Activated CD8-positive, alpha-beta memory T cell treated with anti-CD3 and anti-CD28 coated beads, Interleukin-2, amount 50 U/mL, for 1 hour (primary cell): ENCODE measurements at regions not wholly inside any gene's neighbourhood (a gene's known extent, or its start where the extent isn't known, plus 50 kb on each side); places are given as distances from the start of the nearest gene placed in this dataset.

Experiments
- DNase-seq: peaks from one replicate; pipeline ENCODE4 v3.0.0-alpha.2; 2020; ENCODE audit errors: extremely low read depth

DNA sequence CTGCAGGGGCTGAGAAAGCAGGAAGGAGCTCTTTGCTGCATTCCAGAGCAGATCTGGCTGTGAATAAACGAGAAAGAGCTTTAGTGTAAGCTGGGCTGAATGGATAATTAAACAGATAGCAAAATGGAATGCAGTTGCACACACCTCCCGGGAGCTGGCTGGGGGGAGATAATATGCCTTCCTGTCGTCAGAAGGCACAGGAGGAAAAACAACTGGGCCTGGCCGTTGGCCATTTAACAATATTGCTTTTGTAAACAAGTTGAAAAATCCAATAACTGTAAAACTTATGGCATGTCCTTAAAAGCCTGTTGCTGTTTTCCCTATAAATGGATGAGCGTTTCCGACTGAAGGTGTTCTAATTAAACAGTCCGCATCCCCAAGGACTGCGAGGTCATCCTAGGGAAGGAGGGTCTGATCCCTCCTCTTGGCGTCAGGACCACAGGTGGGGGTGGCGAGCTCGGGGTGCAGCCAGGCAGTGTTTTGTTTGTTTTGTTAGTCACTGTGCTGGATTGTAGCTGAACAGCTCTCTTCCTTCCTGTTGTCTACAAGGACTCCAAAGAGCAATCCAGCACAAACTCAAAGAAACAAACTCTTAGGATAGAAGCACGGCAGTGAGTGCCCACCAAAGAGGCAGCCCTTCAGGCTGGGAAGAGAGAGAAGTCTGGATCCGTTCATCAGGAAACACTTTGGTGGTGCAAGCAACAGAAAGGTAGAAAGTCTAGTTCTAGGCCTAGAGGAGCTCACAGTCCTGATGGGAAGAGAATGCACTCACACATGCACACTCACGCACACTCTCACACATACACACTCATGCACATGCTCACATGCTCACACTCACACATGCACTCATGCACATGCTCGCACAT lies 133.4 kb upstream of the SMAD3 start:
- no peak for DNase-seq

DNA sequence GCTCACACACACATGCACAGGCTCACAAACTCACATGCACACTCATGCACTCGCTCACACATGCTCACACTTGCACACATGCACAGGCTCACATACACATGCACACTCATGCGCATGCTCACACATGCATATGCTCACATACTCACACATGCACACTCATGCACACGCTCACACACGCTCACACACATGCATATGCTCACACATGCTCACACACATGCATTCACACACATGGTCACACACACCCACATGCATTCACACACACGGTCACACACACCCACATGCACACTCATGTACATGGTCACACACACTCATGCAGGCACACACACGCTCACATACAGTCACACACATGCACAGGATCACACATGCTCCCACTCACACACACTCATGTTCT lies 132.8 kb upstream of the SMAD3 start:
- no peak for DNase-seq

DNA sequence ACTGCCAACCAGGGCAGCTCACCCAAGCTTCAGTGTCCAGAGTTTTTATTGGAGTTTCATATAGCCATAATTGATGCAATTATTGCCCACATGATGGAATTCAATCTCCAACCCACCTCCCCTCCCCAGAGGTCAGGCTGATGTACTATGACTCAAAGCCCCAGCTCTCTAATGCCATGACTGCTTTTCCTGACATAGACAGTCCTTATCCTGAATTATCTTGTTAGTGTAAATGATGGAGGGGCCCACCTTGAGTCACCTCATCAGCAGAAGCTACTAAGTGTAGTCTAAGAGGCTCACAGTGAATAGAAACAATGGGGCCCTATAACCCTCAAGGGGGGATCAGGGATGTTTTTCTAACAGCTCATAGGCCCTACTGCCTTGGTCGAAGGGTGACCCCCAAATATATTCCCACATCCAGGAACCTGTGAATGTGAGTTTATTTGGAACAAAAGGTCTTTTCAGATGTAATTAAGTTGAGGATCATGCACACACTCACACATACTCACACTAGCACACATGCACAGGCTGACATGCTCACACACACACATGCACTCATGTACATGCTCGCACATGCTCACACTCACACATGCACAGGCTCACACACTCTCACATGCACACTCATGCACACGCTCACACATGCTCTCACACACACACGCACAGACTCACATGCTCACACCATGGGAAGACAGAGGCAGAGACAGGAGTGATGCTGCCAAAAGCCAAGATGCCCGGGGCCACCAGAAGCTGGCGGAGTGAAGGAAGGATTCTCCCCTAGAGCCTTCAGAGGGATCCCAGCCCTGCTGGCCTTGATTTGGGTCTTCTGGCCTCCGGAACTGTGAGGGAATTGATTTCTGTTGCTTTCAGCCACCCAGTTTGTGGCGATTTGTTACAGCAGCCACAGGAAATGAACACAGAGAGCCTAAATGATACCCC lies 131.2 kb upstream of the SMAD3 start:
- no peak for DNase-seq

DNA sequence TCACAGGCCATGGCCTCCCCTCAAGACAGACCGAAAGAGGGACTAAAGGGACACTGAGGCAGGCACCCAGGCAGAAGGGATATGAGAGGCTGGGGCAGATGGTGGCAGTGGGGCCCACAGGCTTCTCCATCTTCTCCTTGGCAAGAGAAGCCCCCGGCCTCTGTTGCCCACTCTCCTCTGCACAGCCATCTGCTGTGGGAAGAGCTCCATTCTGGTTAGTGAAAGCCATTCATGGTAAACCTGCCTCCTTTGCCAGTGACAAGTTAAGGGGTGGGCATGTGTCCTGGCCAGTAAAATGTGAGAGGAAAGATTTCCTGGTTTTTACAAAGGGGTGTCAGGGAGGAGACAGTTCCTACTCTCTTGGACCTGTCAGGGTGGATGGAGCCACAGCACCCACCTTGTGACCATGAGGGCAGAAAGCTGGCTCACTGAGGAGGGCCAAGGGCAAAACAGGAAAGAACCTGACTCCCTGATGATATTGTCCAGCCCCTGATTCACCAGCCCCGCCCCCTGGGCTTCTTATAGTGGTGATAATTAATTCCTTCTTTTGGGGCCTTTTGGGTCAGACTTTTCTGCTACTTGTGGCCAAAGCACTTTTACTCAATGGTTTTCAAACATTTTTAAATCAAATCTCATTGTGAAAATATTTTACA lies 130.4 kb upstream of the SMAD3 start:
- DNase-seq = no peak

DNA sequence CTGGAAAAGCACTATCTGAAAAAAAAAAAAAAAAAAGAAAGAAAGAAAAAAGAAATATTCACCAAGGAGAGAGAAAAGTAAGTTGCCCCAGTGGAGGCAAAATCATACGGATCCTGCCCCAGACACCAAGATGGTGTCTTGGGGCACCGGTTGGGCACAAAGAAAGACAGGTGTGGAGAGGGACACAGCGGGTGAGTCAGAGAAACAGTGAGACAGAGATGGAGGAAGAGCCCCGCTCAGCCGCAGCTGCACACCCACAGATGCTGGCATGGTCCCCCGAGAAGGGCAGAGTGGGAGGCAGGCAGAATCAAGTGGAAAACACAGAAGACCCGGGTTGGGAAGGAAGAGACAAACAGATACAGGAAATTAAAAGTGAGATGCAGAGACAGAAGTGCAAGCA lies 129.7 kb upstream of the SMAD3 start:
- DNase-seq = no peak

DNA sequence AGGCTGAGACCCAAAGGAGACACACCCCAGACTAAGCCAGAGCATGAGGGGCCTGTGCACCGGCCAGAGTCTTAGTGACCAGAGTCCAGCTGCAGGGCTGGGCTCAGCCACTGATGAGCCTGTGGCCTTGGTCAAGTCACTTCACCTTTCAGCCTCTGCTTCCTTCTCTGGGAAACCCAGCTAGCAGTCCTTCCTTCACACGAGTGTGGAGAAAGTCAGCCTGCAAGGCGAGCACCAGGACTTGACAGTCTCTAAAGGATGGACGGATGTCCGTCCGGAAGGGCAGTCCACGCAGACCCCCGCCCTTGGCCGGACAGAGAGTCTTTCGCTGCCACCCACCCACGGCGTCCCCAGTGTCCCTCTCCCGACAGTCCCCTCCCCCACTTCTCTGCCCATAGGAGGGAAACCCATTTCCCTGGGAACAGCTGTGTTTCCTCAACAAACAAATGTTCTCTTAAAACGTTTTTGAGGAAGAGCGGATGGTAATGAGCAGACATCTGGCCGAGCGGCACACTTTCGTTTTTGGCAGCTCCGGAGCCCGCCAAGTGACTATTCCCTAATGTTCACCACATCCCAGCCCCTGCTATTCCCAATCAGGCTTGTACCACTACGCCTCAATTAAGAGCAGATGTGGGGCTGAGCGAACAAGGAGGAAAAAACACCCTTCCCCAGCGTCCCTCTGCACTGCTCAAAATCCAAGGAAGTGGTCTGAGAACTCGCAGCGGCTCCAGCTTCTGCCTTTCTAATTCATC lies 129.1 kb upstream of the SMAD3 start:
- no peak for DNase-seq

DNA sequence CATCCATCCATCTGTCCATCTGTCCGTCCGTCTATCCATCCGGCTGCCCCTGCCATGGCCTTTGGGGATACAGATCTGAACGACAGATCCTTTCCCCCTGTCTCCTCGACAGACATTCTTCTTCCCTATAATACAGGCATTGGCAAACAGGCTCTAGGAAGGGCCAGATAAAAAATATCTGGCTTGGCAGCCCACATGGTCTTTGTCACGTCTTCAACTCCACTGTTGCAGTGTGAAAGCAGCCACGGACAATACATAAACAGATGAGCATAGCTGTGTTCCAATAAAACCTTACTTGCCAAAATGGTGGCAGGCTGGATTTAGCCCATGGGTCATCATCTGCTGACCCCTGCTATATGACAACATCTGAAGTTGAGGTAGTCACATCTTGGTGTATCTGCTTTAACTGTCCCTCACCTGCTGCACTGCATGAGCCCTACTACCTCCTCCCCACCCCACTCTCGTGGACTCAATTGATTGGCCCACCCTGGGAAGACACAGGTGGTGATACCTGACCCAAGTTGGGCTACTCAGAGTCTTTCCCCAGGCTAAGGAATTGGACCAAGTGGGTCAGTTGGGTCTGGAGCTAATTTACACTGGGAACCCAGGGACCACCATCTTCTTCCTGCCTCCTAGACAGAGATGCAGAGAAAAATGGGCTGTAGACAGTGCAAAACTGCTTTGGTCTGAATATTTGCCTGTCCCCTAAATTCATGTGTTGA lies 128.4 kb upstream of the SMAD3 start:
- no peak for DNase-seq

DNA sequence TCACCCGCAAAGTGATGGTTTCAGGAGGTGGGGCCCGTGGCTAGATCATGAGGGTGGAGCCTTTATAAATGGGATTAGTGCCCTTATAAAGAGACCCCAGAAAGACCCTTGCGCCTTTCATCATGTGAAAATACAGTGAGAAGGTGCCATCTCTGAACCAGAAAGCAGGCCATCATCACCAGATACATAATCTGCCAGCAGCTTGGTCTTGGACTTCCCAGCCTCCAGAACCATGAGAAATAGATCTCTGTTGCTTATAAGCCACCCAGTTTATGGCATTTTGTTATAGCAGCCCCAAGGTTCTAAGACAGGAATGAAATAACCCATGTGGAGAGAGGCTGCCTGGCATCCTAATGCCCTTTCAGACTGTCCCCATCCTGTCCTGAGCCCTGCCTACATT lies 127.8 kb upstream of the SMAD3 start:
- no peak for DNase-seq

DNA sequence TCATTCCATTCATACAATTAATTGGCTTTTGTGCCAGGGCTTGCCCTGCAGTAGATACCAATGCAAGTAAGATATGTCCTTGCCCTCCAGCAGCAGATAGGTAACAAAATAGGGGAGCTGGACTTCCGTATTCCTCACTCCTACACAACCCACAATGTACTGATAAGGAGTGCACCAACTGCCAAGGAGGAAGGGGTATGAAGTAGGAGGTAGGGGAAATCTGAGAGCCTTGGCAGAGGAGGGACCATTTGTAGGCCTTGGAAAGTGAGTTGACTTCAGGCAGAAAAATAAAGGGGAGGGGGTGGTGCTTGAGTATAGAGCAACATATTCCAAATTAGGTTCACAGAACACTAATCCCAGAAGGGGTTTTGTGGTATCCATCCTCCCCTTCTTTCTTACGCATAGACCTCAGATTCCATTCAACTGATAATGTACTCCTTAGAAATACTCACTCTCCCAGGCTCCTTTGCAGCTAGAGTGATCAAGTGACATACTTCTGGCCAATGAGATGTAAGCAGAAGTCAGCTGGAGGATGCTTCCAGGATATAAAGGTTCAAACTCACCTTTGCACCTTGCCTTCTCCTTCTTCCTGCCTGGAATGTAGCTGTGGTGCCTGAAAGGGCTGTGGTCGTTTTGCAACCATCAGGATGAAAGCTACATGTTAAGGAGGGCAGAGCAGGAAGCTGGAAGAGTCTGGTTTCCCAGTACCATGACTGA lies 127.1 kb upstream of the SMAD3 start:
- DNase-seq = no peak

DNA sequence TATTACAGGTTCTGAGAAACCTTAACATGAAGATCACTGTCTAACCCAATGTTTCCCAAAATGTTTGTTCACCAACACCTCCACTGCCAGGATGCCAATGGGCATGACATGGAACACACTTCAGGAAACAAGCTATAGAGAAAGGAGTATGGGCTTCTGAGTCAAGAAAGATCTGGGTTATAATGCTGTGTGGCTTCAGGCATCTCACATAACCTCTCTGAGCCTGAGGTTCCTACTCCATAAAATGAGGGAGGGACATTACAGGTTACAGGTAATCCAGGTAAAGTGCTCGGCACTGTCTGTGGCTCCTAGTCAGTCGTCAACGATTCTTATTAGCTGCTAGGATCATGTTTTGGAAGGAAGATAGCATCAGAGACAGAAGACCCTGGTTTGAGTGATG lies 126.4 kb upstream of the SMAD3 start:
- no peak for DNase-seq

DNA sequence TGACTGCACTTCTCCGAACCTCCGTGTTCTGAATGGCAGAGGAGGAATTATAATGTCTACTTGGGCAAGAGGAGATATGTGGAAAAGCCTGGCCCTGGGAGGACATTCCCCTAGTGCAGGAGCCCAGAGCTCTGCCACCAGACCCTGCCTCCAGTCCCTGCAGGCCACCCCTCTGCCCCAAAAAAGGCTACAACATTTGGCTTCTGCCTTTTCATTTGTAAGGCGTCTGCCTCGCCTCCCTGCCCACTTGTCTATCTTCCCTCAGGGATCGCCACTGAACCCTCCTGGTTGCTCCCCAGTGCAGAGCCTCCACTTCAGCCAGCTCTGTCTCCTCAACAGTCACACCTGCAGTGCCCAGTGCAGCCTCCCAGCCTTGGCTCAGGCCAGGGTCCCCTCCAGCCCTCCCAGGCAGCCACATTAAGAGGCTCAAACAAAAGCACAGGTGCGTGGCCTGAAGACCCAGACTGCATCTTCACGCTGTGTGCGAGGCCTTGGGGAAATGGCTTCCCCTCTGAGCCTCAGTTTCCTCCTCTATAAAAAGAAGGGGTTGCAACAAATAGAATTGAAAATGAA lies 125.9 kb upstream of the SMAD3 start:
- DNase-seq = no peak

DNA sequence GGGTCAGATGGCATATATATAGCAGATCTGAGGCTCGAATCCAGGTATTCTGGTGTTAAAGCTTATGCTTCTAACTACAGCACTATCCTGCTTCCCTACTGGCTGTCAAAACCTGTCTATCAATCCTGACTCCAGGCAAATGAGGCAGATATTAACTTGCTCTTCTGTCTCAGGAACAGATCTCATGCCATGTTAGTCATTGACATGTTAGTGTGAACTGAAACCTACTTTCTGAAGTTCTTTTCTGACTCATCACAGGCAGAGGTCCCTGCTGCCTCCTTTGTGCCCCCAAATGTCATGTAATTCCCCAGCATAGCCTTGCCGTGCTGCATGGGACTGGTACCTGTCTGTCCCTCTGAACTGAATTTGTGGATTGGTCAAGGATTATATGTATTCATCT lies 125.0 kb upstream of the SMAD3 start:
- DNase-seq = no peak

DNA sequence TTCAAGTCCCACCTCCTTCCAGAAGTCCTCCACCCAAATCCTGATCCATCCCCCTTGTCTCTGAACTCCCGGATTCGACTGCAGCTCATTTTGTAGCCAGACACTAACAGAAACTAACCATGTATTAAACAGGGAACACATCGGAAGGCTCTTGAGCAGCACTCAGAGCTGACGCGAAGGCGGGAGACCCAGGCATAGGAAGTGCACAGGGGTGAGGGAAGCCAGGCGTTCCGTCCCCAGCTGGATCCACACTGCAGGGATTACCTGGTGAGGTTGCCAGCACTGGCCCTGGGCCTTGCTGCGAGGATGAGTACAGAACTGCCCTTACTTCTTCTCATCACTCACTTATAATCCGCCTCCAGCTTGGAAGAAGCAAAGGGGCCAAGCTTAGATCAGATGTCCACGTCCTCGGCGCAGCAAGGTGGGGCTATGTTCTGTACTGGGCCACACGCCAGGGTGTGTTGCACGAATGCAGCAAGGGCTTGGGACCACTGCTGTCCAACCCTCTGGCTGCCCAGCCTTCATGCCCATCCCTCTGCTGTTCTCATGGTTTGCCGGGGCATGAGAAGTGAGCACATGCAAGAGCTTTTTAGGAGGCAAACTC lies 124.2 kb upstream of the SMAD3 start:
- DNase-seq = no peak

DNA sequence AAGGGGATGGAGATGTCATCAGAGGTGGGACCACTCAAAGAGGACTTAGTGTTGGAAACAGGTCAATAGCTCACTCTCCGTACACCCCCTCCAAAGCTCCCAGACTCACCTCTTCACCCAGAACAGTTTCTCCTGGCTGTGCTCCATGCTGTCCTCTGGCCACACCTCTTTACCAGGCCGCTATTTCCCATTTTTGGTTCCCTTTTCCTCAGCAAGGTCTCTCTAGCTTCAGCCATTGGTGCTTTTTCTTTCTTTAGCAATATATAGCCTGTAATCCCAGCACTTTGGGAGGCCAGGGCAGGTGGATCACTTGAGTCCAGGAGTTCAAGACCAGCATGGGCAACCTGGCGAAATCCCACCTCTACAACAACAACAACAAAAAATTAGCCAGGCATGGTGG lies 123.6 kb upstream of the SMAD3 start:
- no peak for DNase-seq

DNA sequence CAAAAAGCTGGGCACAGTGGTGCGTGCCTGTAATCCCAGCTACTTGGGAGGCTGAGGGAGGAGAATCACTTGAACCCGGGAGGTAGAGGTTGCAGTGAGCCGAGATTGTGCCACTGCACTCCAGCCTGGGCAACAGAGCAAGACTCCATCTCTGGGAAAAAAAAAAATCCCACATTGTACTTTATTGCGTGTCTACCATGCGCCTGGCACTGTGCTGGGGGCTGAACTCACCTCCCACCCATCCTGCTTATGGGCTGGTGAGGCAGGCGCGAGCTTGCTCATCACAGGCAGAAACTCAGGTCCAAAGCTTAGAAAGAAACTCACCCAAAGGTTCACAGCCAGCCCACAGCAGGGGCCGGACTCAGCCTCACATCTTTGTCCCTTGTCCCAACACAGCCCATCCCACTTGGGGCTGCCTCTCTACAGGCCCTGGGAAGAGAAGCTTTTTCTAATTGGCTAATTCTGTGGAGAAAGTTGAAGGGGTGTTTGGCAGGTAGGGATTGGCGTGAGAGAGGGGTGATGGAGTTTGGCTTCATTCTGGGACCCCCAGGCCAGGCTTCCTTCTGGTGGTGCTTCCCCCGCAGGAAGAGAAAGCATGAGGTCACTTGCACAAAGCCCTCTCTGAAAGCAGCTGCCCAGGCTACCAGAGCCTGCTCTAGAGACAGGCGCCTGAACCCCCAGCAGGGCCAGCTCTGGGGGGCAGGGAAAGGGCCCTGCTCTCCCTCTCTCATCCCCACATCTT lies 122.6 kb upstream of the SMAD3 start:
- DNase-seq = no peak

DNA sequence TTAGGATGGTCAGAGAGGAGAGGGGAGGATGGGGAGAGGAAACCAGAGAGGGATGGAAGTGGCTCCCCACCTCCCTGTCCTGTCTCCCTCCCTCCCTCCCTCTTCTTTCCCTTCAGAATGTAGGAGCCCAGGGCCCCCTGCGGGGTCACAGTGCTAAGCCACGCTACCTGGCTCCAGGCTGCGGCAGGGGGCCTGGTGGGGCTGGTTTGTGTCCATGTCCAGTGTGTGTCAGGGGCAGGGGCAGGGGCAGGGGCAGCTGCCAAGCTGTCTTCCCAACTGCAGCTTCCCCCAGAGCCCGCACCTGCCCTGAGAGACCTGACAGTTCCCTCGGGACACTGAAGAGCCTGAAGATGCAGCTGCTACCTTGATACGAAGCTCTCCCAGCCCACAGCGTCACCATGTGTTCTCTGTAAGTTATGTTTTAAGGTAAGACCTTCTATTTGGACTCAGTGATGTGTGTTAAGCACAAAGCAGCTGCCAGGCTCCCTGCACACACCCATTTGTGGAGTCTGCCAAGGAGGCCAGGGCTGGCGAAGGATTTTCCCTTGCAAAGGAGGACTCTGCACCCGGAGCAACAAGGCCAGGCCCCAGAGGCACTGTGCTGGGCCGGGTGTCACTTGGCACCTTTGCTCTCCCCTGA lies 121.8 kb upstream of the SMAD3 start:
- DNase-seq = no peak

DNA sequence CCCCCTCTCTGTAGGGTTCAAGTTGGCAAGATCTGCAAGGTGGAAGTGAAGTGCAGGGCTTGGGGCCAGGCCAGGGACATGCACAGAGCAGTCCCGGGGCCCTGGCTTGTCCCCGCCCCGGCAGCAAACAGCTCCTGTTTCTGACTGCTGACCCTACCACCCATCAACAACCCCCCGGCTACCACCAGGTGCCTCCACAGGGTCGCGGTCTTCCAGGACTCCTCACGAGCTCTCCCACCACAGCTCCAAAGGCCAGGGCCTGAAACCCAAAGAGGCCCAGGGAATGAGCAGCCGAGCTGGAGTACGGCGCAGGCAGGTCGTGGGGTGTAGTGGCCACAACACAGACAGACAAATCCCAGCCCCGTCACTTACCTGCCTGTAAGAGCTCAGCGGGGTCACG lies 121.3 kb upstream of the SMAD3 start:
- DNase-seq = no peak

DNA sequence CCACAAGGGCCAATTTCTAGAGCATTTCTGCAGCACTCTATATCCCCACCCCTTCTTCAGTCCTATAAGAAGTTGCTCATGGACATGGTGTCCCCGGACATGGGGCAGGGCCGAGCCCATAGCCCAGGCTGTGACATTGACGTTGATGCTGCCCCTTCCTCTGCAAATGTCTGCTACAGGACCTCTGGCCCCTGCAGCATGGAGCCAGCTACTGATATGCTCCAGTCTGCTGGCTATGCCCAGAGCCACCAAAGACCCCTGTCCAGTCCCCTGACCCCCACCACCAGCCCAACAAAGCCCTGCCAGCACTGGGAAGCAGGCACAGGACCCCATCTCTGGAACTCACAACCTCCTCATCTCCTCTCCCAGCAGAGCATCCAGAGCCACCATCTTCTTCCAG lies 120.1 kb upstream of the SMAD3 start:
- no peak for DNase-seq
